ENCODE measurements at regions not wholly inside any gene's neighbourhood (a gene's known extent, or its start where the extent isn't known, plus 50 kb on each side); places are given as distances from the start of the nearest gene placed in this dataset.
"Not testable (repeated sequence)": the region's sequence is repeated elsewhere in the genome, so short reads cannot be mapped to it uniquely, and the experiment has no call there.

GRCh38 chr2:88978446-88978845, 287.0 kb downstream of the RPIA start:
- TF ChIP-seq CTCF (conservative IDR thresholded peaks at IDR 0.05; ENCODE audit: low read depth in 2 of 2); ZNF462 (CRISPR knock-in tag; IDR thresholded peaks at IDR 0.05); POLR2AphosphoS5 (IDR thresholded peaks at IDR 0.05; ENCODE audit: low read depth); ZNF331 (CRISPR knock-in tag; IDR thresholded peaks at IDR 0.05; ENCODE audit: low read depth); REST (IDR thresholded peaks at IDR 0.05; ENCODE audit: unreplicated experiment); EZH2 (IDR thresholded peaks at IDR 0.05; ENCODE audit: low read depth, unreplicated experiment): not testable (repeated sequence)
